Keratinocyte (primary cell): ENCODE measurements at regions not wholly inside any gene's neighbourhood (a gene's known extent, or its start where the extent isn't known, plus 50 kb on each side); places are given as distances from the start of the nearest gene placed in this dataset.
"Not testable (repeated sequence)": the region's sequence is repeated elsewhere in the genome, so short reads cannot be mapped to it uniquely, and the experiment has no call there.

Experiments used
- DNase-seq: peaks from one replicate; pipeline ENCODE4 v3.0.0-alpha.2; 2011; ENCODE audit warnings: low read depth, missing footprints, low spot score
- FAIRE-seq: peaks from 2 replicates; lab custom pipeline; 2011; peaks lifted over from hg19 to GRCh38; lab: Jason Lieb, UNC
- H2AFZ ChIP-seq: 2 replicates; pipeline ENCODE4 v1.6.0; 2012; ENCODE audit warnings: low read length, control low read depth, inconsistent platforms; ENCODE audit not compliant: control insufficient read depth
- H3K27ac ChIP-seq: 2 replicates; pipeline ENCODE4 v1.5.1; 2011; ENCODE audit warnings: low read length; ENCODE audit not compliant: control insufficient read depth, insufficient read depth
- H3K27me3 ChIP-seq: 3 replicates; pipeline ENCODE4 v1.6.0; 2011; ENCODE audit warnings: low read length; ENCODE audit not compliant: control insufficient read depth, insufficient read depth; ENCODE audit errors: extremely low read depth
- H3K36me3 ChIP-seq, 2 experiments: 2 replicates in 1 of 2; 3 replicates in 1 of 2; pipeline ENCODE4 v1.5.1; 2011; ENCODE audit warnings: low read length in 2 of 2, mild to moderate bottlenecking in 1 of 2; ENCODE audit not compliant: control insufficient read depth in 2 of 2, insufficient read depth in 2 of 2; ENCODE audit errors: extremely low read depth in 1 of 2
- H3K4me1 ChIP-seq: 3 replicates; pipeline ENCODE4 v1.5.1; 2011; ENCODE audit warnings: low read length; ENCODE audit not compliant: control insufficient read depth, insufficient read depth; ENCODE audit errors: extremely low read depth
- H3K4me2 ChIP-seq: 3 replicates; pipeline ENCODE4 v1.6.0; 2011; ENCODE audit warnings: low read depth, low read length; ENCODE audit not compliant: control insufficient read depth, insufficient read depth; ENCODE audit errors: extremely low read depth
- H3K4me3 ChIP-seq, 3 experiments: fragments of 200-600 bp in 1 of 3; sonication (generic) in 1 of 3; 2 replicates in 2 of 3; 3 replicates in 1 of 3; pipeline ENCODE4 v1.5.1; 2011 to 2016; ENCODE audit warnings: low read length in 3 of 3, mild to moderate bottlenecking in 3 of 3, control low read depth in 2 of 3, inconsistent platforms in 1 of 3, low read depth in 1 of 3, mixed read lengths in 1 of 3, mixed run types in 1 of 3, moderate library complexity in 1 of 3; ENCODE audit not compliant: control insufficient read depth in 2 of 3, insufficient read depth in 2 of 3; ENCODE audit errors: extremely low read depth in 1 of 3
- H3K79me2 ChIP-seq: 2 replicates; pipeline ENCODE4 v1.6.0; 2012; ENCODE audit warnings: low read length; ENCODE audit not compliant: control insufficient read depth, insufficient read depth
- H3K9ac ChIP-seq: 3 replicates; pipeline ENCODE4 v1.6.0; 2011; ENCODE audit warnings: low read length; ENCODE audit not compliant: control insufficient read depth, insufficient read depth; ENCODE audit errors: extremely low read depth
- H3K9me1 ChIP-seq: 3 replicates; pipeline ENCODE4 v1.6.0; 2011; ENCODE audit warnings: low read length; ENCODE audit not compliant: control insufficient read depth, insufficient read depth; ENCODE audit errors: extremely low read depth
- H3K9me3 ChIP-seq: 2 replicates; pipeline ENCODE4 v1.5.1; 2012; ENCODE audit warnings: low read depth, low read length; ENCODE audit not compliant: control insufficient read depth
- H4K20me1 ChIP-seq: 3 replicates; pipeline ENCODE4 v1.6.0; 2011; ENCODE audit warnings: low read length; ENCODE audit not compliant: control insufficient read depth, insufficient read depth; ENCODE audit errors: extremely low read depth
- dilution Hi-C: fragments of 300-500 bp; cut with MboI; formaldehyde crosslinking; loops from one replicate; pipeline ENCODE4 v1.7.0; 2020; ENCODE audit warnings: low sequenced_read_pairs; ENCODE audit not compliant: extremely low pct_ligation_motif_present

GRCh38 chr17:16830219-16830618 is 140.2 kb downstream of the CCDC144A start:
- DNase-seq, FAIRE-seq: not testable (repeated sequence)

More at GRCh38 chr17:16830219-16830618, 140.2 kb downstream of the CCDC144A start:
- H3K4me2 ChIP-seq, H3K36me3 ChIP-seq, H3K27me3 ChIP-seq, H3K79me2 ChIP-seq, H4K20me1 ChIP-seq, H2AFZ ChIP-seq, H3K4me1 ChIP-seq, H3K9ac ChIP-seq, dilution Hi-C loops, H3K9me3 ChIP-seq, H3K9me1 ChIP-seq, H3K27ac ChIP-seq, H3K4me3 ChIP-seq: not testable (repeated sequence)
